ENCODE measurements at regions not wholly inside any gene's neighbourhood (a gene's known extent, or its start where the extent isn't known, plus 50 kb on each side); places are given as distances from the start of the nearest gene placed in this dataset.

DNA sequence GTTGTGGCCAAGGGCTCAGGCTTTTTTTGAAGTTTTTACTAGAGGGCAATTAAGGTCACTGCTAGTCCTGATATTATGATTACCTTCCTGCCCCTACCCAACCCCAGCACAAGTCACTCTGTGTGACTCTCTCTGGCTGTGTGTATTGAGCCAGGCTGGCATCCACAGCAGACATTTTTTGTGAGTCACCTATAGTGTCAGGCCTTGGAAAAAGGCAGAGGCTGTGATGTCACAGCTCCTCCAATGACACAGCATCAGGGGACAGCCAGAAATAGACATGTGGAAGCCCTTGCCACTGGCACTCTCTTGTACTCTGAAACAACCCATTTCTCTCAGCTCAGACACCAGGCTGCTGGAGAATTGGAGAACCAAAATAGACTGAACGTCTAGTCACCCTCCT, 145.4 kb downstream of the NMUR2 start:
- TF ChIP-seq, protein P1, sequence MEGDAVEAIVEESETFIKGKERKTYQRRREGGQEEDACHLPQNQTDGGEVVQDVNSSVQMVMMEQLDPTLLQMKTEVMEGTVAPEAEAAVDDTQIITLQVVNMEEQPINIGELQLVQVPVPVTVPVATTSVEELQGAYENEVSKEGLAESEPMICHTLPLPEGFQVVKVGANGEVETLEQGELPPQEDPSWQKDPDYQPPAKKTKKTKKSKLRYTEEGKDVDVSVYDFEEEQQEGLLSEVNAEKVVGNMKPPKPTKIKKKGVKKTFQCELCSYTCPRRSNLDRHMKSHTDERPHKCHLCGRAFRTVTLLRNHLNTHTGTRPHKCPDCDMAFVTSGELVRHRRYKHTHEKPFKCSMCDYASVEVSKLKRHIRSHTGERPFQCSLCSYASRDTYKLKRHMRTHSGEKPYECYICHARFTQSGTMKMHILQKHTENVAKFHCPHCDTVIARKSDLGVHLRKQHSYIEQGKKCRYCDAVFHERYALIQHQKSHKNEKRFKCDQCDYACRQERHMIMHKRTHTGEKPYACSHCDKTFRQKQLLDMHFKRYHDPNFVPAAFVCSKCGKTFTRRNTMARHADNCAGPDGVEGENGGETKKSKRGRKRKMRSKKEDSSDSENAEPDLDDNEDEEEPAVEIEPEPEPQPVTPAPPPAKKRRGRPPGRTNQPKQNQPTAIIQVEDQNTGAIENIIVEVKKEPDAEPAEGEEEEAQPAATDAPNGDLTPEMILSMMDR (IDR thresholded peaks at IDR 0.05; ENCODE audit: low read depth, low read length) = no peak
- no peak for DNase-seq (ENCODE audit: extremely low read depth, low read depth)

DNA sequence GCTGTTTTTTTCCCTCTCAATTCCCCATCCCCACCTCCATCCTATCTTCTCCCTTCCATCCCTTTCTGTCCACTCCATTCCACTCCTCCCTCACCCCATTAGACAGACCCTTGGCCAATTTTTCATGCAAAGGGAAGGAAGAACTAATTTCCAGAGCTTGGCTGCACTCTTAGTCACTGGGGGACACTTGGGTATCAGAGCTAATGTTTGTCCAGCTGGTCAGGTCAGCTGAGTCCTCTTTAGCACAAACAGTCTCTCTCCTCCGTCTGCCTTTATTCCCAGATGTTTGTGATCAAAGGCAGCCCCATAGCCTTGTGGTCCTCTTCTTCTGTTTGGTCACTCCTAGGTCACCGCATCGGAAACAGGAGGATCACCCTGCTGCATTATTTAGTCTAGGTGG, 148.5 kb downstream of the NMUR2 start:
- DNase-seq (ENCODE audit: extremely low read depth, low read depth) = no peak
- TF ChIP-seq, protein P1 (IDR thresholded peaks at IDR 0.05; ENCODE audit: low read depth, low read length) = no peak

GRCh38 chr5:152255411-152255810, 149.7 kb downstream of the NMUR2 start:
- TF ChIP-seq, protein P1 (IDR thresholded peaks at IDR 0.05; ENCODE audit: low read depth, low read length) = no peak
- no peak for DNase-seq (ENCODE audit: extremely low read depth, low read depth)

DNA sequence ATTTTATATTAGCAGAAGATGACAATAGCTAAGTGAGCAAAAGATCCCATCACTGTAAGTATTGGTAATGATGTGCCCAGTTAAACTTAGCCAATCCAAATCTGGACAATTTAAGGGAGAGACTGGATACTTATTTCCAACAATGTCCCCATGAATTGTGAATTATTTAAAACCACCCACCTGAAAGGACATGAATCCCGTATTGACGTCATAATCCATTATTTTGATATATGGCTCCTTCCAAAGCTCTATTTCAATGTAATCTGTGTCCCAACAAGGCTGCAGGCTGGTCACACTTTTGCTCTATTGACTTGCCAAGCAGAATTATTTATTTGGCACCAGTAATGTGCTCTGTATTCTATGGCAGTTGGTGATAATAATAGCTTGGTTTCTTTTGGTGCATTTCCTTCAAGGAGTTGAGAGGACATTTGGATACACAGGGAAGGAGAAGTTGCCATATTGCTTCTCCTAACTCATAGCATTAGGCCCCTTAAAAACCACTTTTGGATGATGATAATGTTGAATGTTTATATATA, 157.2 kb downstream of the NMUR2 start:
- TF ChIP-seq, protein P1 (IDR thresholded peaks at IDR 0.05; ENCODE audit: low read depth, low read length) = no peak

DNA sequence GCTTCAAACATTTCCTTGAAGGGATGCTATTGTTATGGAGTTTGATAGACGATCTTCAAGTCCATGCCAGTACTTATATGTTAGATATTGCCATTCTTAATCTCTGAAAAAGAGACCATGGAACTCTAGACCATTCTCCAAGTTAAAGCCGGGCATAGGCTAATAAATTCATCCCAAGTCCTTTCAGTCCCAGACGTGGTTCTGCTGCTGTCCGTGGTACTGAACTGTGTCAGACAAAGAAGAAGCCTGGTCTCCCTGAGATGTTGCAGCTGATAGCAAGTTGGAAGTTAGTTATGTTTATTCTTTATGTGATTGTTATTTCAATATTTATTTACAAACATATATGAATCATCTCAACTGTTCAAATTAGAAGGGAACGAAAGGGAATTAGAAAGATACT, 158.7 kb downstream of the NMUR2 start:
- DNase-seq (ENCODE audit: extremely low read depth, low read depth) = no peak
- TF ChIP-seq, protein P1 (IDR thresholded peaks at IDR 0.05; ENCODE audit: low read depth, low read length) = no peak

More for the DNA sequence above, 157.2 kb downstream of the NMUR2 start:
- DNase-seq (ENCODE audit: extremely low read depth, low read depth) = no peak

DNA sequence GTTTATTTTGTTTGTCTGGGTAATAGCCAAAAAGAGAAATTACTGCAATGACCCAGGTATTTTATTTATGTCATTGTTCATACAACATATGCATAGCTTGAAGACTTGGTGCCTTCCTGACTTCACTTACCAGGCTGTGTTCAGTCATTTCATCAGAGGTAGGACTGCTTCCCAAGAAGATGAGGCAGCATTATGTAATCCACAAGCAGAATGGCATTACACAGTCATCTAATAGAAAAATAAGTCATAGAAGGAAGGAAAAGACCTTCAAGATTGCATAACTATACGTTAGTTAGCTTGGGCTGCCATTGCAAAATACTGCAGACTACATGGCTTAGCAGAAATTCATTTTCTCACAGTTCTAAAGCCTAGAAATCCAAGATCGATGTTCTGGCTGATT, 167.5 kb downstream of the NMUR2 start:
- TF ChIP-seq, protein P1 (IDR thresholded peaks at IDR 0.05; ENCODE audit: low read depth, low read length) = no peak
- no peak for DNase-seq (ENCODE audit: extremely low read depth, low read depth)

GRCh38 chr5:152226191-152226590, 178.9 kb downstream of the NMUR2 start:
- DNase-seq (ENCODE audit: extremely low read depth, low read depth) = no peak
- TF ChIP-seq, protein P1 (IDR thresholded peaks at IDR 0.05; ENCODE audit: low read depth, low read length) = no peak

All from AG09319 (cell line).